ENCODE measurements at regions not wholly inside any gene's neighbourhood (a gene's known extent, or its start where the extent isn't known, plus 50 kb on each side); places are given as distances from the start of the nearest gene placed in this dataset.

DNA sequence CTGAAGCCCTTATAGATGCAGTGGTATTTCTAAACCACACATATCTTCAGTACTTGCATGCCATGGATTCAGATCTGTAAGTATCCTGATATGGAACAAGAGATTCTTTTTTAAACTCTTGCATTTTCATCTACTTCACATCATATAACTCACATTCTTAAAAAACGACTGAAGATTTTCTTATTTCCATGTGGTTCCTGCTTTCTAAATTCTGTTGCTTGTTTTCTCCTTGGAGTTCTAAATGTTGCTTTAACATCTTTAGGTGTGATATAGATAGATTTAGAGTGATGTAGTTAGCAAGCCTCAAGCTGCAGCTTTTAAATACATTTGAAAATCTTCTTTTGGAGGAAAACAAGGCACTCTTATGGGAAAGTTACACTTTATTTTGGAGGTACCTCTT, 455.4 kb downstream of the FOXG1 start:
- no peak for DNase-seq

DNA sequence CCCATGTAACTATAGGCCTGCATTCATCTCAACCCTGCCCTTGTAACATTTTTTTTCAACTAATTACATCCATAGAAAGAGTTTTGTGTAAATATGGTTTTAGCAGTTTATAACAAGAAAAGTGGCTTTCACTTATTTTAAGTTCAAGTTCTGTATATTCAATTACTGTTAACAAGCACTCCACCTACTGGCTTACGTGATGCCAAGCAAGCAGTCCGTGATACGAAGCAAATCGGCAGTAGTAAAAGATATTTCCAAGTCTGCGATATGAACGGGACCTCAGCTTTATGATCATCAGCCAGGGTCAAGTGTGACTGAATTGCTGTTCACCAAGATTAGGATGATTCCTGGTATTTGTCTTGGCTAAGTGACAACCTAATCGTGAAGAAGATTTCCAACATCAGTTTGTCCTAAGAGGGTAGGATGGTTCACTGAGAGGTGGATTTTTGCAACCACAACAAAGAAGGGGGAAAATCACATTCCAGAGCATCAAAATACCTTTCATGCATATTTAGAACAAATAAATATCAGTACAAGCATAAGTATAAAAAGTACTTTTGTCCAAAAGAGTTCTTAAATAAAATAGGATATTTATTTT, 456.2 kb downstream of the FOXG1 start:
- peak; percentile 12 for DNase-seq

DNA sequence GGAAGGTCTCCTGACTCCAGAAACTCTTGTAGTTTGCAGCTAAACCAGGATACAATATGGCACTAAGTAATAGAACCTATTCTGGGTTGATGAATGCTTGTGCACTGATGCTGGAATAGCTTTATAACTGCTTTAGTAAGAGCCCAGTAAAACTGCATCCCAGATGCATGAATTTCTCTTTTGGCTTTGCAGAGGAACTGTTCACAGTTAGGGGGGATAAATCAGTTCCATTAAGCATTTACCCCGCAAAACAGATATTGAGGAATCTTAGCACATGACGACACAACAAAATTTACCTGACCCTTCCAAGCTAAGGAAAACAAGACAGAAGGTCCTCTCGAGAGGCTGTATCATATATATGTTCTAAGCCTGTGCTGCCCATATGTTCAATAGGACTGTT, 457.4 kb downstream of the FOXG1 start:
- DNase-seq, result no peak

DNA sequence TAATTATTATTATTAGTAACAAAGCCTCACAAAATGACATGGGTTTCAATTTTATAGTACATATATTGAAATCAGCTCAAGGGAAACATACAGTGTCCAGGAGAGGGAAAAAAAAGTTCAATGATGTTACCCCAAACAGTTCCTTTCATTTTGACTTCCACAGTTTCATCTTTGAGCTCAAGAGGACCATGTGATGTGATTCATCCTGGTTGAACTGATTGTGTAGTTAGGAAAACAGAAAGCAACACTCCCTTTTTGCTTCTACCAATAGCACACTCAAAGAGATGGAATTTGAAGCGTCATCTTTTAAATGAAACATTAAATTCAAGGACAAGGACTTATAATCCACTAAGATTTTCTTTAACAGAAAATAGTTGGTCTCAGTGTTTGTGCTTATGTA, 461.0 kb downstream of the FOXG1 start:
- no peak for DNase-seq

DNA sequence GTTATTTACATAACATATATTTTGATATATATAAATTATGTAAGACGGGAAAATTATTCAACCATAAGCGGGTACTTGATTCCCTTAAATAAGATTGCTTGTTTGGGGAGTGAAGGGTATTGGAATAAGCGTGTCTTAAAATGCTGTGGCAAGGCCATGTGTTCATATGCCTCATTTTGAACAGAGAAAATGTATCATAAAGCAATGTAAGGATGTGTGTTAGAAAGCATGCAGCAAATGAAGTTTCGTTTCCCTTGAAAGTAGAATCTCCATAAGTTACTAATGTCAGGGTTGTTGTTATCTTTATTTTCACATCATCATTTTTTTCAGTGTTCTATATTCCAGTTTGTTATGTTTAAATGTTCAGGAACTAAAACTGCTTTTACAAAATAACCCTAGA, 465.6 kb downstream of the FOXG1 start:
- no peak for DNase-seq

DNA sequence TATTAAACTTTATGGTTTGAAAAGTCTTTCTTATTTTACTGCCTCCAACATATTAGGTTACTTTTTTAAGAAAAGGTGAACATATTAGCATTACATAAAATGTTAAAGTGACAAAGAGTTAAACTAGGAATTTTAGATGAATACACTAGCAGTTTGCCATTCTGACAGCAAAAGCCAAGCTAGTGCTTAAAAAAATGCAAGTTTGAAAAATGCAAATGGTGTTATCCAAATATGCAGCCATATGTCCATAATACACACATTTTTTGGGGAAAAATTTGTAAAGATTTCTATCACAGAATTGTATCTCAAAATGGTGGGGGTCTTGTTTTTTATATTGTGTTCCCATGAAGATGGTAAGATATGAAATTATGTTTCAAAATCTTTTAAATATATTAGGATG, 466.1 kb downstream of the FOXG1 start:
- no peak for DNase-seq

DNA sequence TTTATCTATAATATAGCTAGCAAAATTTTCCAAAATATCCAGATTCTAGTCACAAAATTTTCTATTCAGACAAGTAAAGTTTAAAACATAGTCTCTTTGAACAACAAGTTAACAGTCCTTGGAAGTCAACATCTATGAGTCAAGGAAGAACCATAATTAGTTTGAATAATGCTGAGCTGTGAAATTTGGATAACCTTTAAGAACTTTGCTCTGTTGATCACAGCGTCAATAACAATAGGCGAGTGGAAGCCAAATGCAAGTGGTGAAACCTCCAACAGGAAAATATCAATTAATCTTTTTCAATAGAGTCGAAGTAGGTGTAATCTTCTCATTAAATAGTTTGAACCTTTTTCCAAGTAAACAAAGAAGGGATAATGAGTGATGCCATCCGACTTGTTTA, 466.6 kb downstream of the FOXG1 start:
- DNase-seq, result no peak

DNA sequence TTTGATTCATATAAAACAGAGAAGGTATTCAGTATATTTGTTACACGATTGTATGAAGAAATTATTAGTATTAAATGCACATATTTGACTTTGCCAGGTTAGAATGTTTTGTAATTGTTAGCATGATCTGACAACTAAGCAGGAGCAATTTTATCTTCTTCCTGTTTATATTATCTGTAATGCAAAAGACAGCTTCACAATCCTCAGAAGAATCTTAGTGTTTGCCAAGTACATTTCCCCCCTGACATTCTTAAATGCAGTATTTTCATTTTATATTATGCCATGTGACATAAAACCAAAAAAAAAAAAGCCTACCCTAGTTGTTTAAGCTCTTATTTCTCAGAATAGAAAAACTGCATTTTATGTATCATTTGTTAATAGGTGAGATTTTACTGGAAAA, 469.4 kb downstream of the FOXG1 start:
- DNase-seq, result no peak

DNA sequence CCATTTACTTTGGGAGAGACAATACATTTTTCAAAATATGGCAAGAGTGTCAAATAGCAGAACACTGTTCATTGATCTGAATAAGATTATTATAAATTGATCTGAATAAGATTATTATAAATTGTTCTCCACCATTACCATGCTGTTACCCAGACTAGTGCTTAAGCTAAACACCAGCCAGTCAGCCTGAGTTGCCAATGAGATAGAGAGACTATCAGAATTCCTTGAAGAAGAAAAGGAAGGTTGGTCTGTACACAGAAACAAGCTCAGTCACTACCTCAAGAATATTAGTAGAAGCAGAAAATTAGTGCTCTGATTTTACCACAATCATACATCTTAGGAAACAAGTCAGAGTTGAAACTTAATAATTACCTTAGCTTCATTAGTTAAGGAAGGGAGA, 469.8 kb downstream of the FOXG1 start:
- no peak for DNase-seq

DNA sequence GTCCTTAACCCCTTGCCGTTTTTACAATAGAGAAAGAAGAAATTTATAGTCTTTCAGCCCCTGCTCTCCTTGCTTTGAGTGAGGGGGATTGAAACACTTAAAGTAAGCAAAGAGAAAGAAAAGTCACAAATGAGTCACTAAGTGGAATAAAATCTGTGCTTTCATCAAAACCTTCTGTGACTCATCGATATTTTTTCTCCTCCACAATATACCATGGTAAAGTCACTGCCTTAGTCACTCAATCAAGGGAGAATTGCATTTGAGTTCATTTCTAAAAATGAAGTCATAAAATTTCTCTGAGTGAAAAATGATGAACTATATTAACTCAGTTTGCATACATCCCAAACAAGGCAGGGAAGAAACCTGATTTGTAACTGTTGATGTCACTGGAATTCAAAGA, 470.3 kb downstream of the FOXG1 start:
- DNase-seq, result no peak

DNA sequence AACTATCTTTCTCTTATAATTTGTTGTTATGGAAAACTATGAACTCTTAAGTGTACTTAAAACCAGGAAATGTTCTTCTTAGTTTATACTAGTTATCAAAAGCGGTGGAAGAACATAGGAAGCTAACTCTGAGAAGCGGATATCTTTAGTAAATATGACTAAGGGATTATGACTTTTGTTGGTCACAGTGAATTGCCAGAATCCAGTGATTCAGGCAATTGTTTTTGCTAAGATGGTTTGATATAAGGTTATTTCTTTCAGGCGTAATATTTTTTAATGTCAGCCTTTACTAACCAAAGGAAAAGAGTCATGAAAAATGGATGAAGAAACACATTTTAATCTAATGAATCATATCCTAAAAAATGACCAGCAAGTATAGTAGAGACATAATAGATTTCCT, 473.5 kb downstream of the FOXG1 start:
- no peak for DNase-seq

DNA sequence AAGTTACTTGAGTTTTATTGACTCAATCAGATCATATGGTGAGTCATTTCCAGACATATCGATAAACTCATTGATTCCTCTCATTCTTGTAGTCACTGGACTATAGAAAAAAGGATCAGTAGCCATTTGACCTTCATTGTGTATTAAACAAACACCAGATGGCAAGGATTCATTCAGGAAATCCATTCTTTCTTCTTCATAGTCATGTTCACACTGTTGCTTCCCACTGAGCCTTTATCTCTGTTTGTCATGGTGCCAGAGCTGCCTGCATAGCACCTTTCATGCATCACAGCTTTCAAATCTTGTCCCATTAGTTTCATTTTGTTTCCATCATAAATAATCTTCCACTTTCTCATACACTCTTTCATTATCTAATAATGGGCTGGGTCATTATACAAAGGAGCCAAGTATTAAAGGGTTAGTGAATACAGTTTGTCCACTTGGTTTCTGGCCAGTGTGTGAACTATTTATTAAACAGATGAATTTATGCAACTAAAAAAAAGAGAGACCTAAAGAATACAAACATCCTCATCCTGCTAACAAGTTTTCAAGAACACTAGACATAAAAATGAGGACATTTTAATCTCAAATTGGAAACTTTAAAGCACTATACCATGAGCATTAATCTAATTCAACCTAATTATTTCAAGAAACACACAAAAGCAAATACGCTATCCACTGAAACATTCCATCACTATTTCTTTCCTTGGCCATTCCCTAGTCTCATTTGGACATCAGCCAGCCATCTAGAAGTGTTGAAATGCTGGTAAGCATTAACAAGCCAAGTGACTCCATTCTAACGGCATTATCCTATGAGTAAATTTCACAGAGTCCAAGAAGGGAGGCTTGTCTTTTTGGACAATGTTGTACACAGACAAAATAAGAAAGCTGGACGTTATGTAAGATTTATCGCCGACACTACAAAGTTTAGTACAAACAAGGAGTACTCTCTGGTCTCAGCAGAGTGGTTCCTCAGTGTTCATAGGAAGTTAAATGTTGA, 476.5 kb downstream of the FOXG1 start:
- DNase-seq, result no peak

DNA sequence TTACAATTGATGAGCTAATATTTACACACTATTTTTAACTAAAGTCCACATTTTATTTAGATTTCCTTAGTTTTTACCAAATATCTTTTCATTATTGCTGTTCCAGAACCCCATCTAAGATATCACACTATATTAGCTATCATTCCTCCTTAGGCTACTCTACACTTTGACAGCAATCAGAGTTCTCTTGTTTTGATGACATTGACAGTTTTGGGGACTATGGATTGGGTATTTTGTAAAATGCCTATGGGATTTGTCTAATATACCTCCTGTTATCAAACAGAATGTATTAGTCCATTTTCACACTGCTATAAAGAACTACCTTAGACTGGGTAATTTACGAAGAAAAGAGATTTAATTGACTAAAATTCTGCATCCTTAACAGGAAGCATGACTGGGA, 489.1 kb downstream of the FOXG1 start:
- DNase-seq, result no peak

DNA sequence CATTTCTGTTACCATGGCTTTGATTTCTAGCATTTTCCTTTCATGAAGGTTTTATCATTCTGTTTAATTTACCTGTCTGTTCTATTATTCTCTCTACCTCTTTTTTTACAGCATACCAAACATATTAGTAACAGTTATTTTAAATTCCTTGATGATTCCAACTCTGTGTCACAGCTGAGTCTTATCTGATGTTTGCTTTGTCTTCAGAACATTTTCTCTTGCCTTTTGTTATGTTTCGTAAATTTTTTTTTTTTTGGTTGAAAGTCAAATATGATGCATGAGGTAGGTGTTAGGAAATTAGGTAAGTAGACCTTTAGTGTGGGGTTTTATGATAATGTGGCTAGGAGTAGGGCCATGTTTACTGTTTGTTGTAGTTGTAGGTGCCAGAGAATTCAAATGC, 496.4 kb downstream of the FOXG1 start:
- no peak for DNase-seq

DNA sequence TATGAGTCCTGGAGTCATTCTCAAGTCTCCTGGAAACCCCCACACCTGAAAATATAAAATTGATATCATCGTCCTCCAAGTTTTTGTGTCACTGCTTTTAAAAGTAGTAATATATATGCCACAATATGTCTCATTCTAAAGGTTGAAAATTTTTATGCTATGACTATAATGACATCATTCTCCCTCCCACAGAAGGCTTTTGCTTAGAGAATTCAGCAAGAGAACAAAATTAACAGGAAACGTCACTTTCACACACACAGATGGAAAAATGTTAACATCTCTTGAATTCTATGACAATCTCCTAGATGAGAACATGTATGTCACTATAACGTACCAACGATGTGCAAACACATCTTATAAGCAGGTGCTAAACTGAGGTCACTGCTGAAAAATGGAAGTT, 498.3 kb downstream of the FOXG1 start:
- no peak for DNase-seq

DNA sequence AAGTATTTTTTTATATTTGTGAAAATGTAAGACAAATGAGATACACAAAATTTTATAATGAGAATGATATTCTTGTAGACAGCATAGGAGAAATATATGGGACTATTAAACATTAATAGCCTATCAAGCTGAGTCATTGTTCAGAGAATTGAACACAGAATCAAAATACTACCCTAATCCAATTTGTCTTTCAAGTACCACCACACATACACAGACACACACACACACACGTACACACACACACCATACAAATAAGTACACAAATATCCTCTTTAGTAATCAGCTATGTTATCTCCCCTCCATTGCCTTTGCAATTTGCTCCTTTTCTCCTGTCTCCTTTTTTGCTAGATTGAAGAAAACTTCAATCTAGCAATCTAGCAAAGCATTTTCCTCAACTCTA, 499.3 kb downstream of the FOXG1 start:
- no peak for DNase-seq

DNA sequence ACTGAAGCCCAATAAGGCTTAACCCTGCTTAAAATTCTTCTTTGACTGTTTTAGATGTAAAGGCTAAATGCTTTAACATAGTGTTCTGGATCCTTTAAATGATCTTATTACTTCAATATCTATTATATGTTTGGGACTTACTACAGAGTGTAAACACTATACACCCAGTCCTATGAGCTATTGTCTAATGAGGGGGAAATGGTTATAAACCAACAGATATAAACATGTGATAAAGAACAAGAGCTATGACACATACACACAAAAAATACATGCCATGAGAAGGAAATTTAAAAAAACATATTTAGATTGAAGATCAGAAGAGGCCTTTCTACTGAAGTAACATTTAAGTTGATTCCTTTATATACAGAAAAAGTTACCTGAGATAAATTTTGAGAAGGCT, 505.1 kb downstream of the FOXG1 start:
- DNase-seq, result no peak

DNA sequence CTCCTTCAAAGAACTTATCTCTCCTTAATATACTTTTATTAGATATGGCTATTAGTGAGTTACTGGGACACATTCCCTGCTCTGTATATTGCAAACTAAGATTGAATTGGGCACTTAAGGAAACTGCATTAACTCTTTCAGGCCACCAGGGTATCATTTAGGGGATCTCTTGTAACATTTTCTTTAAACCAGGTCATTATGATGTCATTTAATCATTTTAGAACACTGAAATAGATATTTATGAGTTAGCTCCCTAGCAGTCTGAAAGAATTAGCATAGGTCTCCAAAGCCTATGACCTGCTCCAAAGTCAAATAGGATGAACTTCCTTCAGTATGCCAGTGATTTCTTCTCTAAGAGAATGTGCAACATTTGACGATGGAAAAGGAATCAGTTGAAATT, 506.9 kb downstream of the FOXG1 start:
- no peak for DNase-seq

DNA sequence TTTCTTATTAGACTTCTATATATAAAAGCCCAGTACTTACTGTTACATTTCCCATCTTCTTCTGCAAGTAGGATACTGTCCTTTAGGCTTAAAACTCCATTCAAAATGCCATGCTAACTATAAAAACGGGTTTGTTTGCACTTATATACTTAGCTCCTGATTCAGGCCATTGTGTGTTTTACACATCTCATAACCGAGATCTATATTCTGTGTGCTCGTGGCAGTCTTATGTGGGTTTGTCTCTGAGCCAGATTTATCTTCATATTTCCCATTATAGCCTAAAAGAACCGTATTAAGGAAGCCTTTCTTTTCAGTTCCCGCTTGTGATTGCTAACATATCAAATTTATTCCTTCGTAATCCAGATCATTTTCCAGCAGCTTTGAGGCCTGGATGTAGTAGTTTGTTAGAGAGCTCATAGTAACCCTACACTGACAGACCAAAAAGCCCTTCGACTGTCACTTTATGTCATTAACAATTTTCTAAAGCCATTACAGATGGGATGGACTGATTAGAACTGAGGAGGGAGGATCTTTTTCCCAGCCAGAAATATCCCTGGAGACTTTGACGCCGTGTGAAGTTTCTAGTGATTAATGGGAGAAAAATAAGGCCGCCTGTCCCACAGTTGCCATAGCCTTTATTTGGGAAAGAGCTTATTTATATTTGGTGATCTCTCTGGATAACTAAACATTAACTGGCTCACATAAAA, 508.5 kb downstream of the FOXG1 start:
- DNase-seq, result no peak

DNA sequence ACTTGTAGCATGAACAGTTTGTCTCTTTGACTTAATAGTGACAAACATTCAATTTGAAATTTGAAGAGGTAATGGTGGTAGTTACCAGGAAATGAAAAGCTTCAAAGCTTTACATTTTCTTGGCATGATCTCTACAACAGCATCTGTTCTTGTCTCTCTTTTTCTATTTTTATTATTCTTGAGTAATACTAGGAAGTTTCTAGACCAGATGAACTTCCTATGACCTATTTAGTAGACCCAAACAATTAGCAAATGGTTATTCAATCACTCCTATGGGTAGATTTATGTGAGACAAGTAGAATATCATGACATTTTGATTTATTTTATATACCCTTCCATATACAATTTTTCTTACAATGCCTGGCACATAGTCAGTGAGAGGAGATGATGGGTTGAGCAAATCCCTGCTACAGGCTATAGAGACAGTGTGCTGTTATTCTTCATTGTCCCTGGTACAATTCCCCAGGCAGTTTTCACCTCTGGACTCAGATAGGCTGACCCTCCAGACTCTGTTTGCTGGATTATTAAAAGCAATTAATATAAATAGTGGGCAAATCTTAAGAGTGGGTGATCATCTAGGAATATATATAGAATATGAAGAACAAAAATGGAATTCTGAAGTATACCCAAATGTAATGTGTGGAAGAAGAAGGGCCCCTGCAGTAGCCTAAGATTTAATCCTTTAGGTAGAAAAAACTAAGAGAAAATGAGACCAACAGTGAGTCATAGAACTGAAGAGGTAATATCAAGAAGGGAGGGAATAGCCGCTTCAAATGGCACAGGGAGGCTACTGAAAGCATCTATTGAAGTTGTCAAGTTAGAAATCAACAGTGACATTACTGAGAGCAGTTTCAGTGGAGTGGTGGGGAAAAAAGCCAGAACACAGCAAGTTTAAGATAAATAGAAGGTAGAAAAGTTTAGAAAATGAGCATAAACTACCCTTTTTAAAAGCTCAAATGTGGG, 512.0 kb downstream of the FOXG1 start:
- DNase-seq, result no peak

DNA sequence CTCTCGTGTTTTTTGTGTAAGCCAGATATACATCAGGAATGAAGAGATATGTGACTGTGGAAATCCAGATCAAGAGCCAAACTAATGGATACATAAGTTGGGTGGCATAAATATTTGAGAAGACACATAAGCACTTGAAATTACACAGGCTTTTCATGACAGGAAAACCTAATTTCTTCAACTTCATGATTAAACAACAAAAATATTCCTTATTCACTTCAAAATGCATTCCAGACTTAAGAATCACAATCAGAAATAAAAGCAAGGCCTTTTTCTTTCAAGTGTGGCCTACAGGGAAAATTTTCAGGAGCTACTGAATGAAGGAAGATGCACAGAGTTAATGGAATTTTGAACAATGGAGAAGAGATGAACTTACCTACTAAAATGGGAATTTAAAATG, 515.6 kb downstream of the FOXG1 start:
- DNase-seq, result no peak

DNA sequence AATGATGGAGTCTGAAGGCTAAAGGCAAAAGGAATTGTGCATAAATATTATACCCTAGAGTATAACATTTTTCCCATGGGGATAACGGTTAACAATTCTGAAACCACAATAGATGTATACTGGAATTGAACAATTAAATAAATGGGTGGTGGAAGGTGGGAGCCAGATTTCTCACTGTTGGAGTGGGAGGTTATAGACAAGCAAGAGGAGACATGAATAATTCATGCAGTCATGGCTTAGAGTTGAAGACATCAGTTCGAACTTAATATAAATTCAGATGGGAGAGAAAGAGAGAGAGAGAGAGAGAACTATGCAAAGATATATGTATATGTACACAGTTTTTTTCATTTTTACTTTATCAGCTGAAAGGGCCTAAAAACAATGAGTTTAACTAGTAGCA, 523.9 kb downstream of the FOXG1 start:
- DNase-seq, result no peak

DNA sequence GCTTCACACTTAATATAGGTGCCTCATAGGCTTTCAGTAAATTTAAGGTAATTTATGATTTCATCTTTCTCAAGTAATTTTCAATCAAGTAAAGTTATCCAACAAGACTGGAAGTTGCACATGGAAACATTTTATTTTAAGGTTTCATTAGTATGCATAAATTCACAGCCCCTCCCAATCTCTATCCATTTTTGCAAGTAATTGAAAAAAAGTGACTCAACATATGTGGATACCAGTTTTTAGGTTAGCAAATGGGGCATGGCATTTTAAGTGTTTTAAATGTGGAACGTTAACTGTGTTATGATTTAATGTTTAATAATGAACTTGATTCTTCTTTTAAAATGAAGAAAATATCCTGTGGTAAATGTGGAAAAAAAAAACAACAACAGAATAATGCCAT, 532.8 kb downstream of the FOXG1 start:
- no peak for DNase-seq
